Common myeloid progenitor, CD34-positive (primary cell): ENCODE measurements at regions not wholly inside any gene's neighbourhood (a gene's known extent, or its start where the extent isn't known, plus 50 kb on each side); places are given as distances from the start of the nearest gene placed in this dataset.

Experiments used
- CTCF ChIA-PET: fragments of 350-600 bp; sonication (Branson Sonifier 250); formaldehyde crosslinking; loops from one replicate; lab custom pipeline; 2021; ENCODE audit warnings: antibody characterized with exemption; lab: Charles Lee
- POLR2A ChIA-PET: fragments of 350-600 bp; sonication (Branson Sonifier 250); formaldehyde crosslinking; loops from one replicate; lab custom pipeline; 2021; ENCODE audit warnings: antibody characterized with exemption; lab: Charles Lee
- DNase-seq, 3 donors: peaks; one replicate each; pipeline versions ENCODE4 v3.0.0 to v3.0.0-alpha.2; 2013
- H3K27ac ChIP-seq, 2 experiments: 1 replicate in 1 of 2; 2 replicates in 1 of 2; pipeline ENCODE4 v1.7.0; 2013; ENCODE audit warnings: inconsistent platforms in 2 of 2, low read length in 2 of 2, mild to moderate bottlenecking in 2 of 2, low read depth in 1 of 2, moderate library complexity in 1 of 2; ENCODE audit not compliant: severe bottlenecking in 2 of 2, insufficient read depth in 1 of 2, poor library complexity in 1 of 2
- H3K27me3 ChIP-seq, 5 experiments: replicated peaks in 2 of 5; 1 replicate in 3 of 5; 2 replicates in 2 of 5; pipeline versions ENCODE4 v1.6.1 to v1.7.0; 2013; ENCODE audit warnings: low read length in 4 of 5, mild to moderate bottlenecking in 2 of 5, moderate library complexity in 2 of 5, inconsistent platforms in 1 of 5; ENCODE audit not compliant: insufficient read depth in 5 of 5, control insufficient read depth in 4 of 5
- H3K36me3 ChIP-seq, 4 experiments: 1 replicate in 2 of 4; 2 replicates in 2 of 4; pipeline versions ENCODE4 v1.6.1 to v1.7.0; 2013; ENCODE audit warnings: low read length in 3 of 4, control low read depth in 1 of 4, mild to moderate bottlenecking in 1 of 4; ENCODE audit not compliant: control insufficient read depth in 4 of 4, insufficient read depth in 4 of 4
- H3K4me1 ChIP-seq, 4 experiments: 1 replicate in 3 of 4; 2 replicates in 1 of 4; pipeline versions ENCODE4 v1.6.1 to v1.7.1; 2013; ENCODE audit warnings: low read length in 3 of 4, mild to moderate bottlenecking in 3 of 4, control low read depth in 1 of 4, inconsistent platforms in 1 of 4, moderate library complexity in 1 of 4; ENCODE audit not compliant: control insufficient read depth in 4 of 4, insufficient read depth in 4 of 4; ENCODE audit errors: control extremely low read depth in 1 of 4
- H3K4me3 ChIP-seq, 7 experiments: 1 replicate in 4 of 7; 2 replicates in 3 of 7; pipeline versions ENCODE4 v1.5.1 to v1.7.0; 2013; ENCODE audit warnings: mild to moderate bottlenecking in 7 of 7, low read length in 6 of 7, moderate library complexity in 6 of 7, inconsistent platforms in 2 of 7, low read depth in 2 of 7, control low read depth in 1 of 7; ENCODE audit not compliant: insufficient read depth in 4 of 7, control insufficient read depth in 1 of 7; ENCODE audit errors: extremely low read depth in 1 of 7
- H3K9me3 ChIP-seq, 5 experiments: 1 replicate in 4 of 5; 2 replicates in 1 of 5; pipeline versions ENCODE4 v1.6.1 to v1.7.1; 2013; ENCODE audit warnings: low read length in 4 of 5, mild to moderate bottlenecking in 2 of 5, inconsistent platforms in 1 of 5, low read depth in 1 of 5, moderate library complexity in 1 of 5; ENCODE audit not compliant: control insufficient read depth in 4 of 5, insufficient read depth in 2 of 5; ENCODE audit errors: control extremely low read depth in 1 of 5
- WGBS: methylation state at CpG from one replicate; pipeline ENCODE4 v1.1.5; 2013; ENCODE audit not compliant: insufficient coverage; 5-methylcytosine and 5-hydroxymethylcytosine counted together

- Histone ChIP-seq H3K36me3 (no peaks in the 10 kb centered on the region), H3K4me3 (no peak overlapping the region), H3K27me3 (no peaks in the 10 kb centered on the region), H3K27ac (no peak overlapping the region), H3K9me3 (no peaks in the 10 kb centered on the region), H3K4me1 (no peaks in the 10 kb centered on the region)
- CTCF ChIA-PET: no interaction called here
- DNase-seq: no peak
- POLR2A ChIA-PET: no interaction called here
- 97% methylated on average over 5 of the region's 11 CpGs for WGBS
These were observed 243.8 kb upstream of the ADGRL2 start for GRCh38 chr1:81556968-81557367.

DNA sequence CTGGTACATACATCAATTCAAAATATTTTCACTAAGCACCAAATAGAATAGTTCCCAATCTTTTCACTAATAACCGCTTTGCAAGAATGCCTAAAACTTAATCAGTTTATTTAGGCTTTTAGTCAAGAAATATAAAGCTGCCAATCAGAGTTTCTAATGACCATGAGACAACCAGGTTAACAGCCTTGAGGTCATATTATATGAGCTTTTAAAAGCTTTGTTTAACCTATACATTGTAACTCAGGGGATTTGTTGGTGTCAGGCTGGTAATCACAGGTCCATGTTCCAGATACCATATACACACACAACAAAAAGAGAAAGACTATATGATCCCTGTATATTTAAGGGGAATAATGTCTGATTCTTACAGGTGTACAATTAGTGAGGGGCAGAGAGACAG, 246.2 kb upstream of the ADGRL2 start:
- H3K27ac ChIP-seq: no peak overlapping the region
- ChIA-PET CTCF (no interaction called here), POLR2A (no interaction called here)
- H3K36me3 ChIP-seq: no peaks in the 10 kb centered on the region
- no peaks in the 10 kb centered on the region for H3K27me3 ChIP-seq
- no peaks in the 10 kb centered on the region for H3K4me1 ChIP-seq
- no peak overlapping the region for H3K4me3 ChIP-seq
- DNase-seq: no peak
- WGBS: no CpG with 5 or more reads among the region's 1 CpG
- no peaks in the 10 kb centered on the region for H3K9me3 ChIP-seq

- DNase-seq: no peak
- Histone ChIP-seq H3K36me3 (no peaks in the 10 kb centered on the region), H3K4me1 (peaks cover 0 to 2% (median 0%) of the 10 kb centered on the region in 4 experiments), H3K4me3 (no peak overlapping the region), H3K9me3 (no peaks in the 10 kb centered on the region), H3K27ac (no peak overlapping the region), H3K27me3 (no peaks in the 10 kb centered on the region)
- ChIA-PET POLR2A (no interaction called here), CTCF (no interaction called here)
- 80% methylated on average over 1 of the region's 2 CpGs for WGBS
These were observed 246.6 kb upstream of the ADGRL2 start for GRCh38 chr1:81554108-81554507.

DNA sequence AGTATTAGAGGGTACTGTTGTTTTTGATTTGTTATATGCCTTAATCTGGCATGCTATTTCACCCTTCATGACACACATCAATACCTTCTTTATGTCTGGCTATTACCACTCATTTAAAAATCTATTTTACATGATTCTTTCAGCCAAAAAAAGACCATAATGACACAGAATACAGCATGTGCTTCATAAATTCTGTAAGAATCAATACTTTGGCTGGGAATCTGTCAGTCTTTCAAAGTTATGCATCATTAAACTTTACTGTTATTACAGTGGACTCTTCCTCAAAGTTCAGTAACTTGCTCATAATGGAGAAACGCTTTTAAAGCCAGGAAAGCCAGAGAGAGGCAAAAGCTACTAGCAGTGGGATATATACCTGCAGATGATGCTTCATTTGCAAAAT, 247.2 kb upstream of the ADGRL2 start:
- ChIA-PET CTCF (no interaction called here), POLR2A (no interaction called here)
- WGBS: no CpG with 5 or more reads among the region's 1 CpG
- no peaks in the 10 kb centered on the region for H3K9me3 ChIP-seq
- no peak overlapping the region for H3K4me3 ChIP-seq
- DNase-seq: no peak
- H3K27me3 ChIP-seq: no peaks in the 10 kb centered on the region
- H3K4me1 ChIP-seq: peaks cover 0 to 5% (median 0%) of the 10 kb centered on the region in 4 experiments
- no peak overlapping the region for H3K27ac ChIP-seq
- H3K36me3 ChIP-seq: no peaks in the 10 kb centered on the region

GRCh38 chr1:81551946-81552345, 248.8 kb upstream of the ADGRL2 start:
- ChIA-PET CTCF (no interaction called here), POLR2A (no interaction called here)
- no peaks in the 10 kb centered on the region for H3K27me3 ChIP-seq
- H3K27ac ChIP-seq: no peak overlapping the region
- no CpG with 5 or more reads among the region's 1 CpG for WGBS
- H3K36me3 ChIP-seq: no peaks in the 10 kb centered on the region
- no peak overlapping the region for H3K4me3 ChIP-seq
- H3K9me3 ChIP-seq: no peaks in the 10 kb centered on the region
- DNase-seq: no peak
- H3K4me1 ChIP-seq: peaks cover 0 to 5% (median 0%) of the 10 kb centered on the region in 4 experiments

- ChIA-PET CTCF (interaction anchor here (1.1 kb wide), 1 partner anchor 37 kb away, joined by 3 read pairs; no protein-coding TSS in a partner anchor), POLR2A (interaction anchor here (0.6 kb wide), 1 partner anchor 364 kb away, joined by 6 read pairs; no protein-coding TSS in a partner anchor)
- no peaks in the 10 kb centered on the region for H3K27me3 ChIP-seq
- H3K27ac ChIP-seq: no peak overlapping the region
- no peaks in the 10 kb centered on the region for H3K9me3 ChIP-seq
- H3K4me1 ChIP-seq: peaks cover 0 to 5% (median 0%) of the 10 kb centered on the region in 4 experiments
- no CpG with 5 or more reads among the region's 1 CpG for WGBS
- DNase-seq: no peak
- H3K36me3 ChIP-seq: no peaks in the 10 kb centered on the region
- no peak overlapping the region for H3K4me3 ChIP-seq
These were observed 250.0 kb upstream of the ADGRL2 start for GRCh38 chr1:81550753-81551152.

- peak; percentile 14 to 33 (median 32) for DNase-seq
- ChIA-PET CTCF (interaction anchor here (0.8 kb wide), 1 partner anchor 29 kb away, joined by 3 read pairs; no protein-coding TSS in a partner anchor), POLR2A (no interaction called here)
- no peaks in the 10 kb centered on the region for H3K9me3 ChIP-seq
- H3K27ac ChIP-seq: no peak overlapping the region
- H3K27me3 ChIP-seq: no peaks in the 10 kb centered on the region
- no peaks in the 10 kb centered on the region for H3K36me3 ChIP-seq
- H3K4me3 ChIP-seq: no peak overlapping the region
- WGBS: 11% methylated on average over 1 of the region's 1 CpG
- H3K4me1 ChIP-seq: peaks cover 0 to 5% (median 0%) of the 10 kb centered on the region in 4 experiments
These were observed 251.1 kb upstream of the ADGRL2 start for GRCh38 chr1:81549588-81550127.
